ENCODE measurements at regions not wholly inside any gene's neighbourhood (a gene's known extent, or its start where the extent isn't known, plus 50 kb on each side); places are given as distances from the start of the nearest gene placed in this dataset.

DNA sequence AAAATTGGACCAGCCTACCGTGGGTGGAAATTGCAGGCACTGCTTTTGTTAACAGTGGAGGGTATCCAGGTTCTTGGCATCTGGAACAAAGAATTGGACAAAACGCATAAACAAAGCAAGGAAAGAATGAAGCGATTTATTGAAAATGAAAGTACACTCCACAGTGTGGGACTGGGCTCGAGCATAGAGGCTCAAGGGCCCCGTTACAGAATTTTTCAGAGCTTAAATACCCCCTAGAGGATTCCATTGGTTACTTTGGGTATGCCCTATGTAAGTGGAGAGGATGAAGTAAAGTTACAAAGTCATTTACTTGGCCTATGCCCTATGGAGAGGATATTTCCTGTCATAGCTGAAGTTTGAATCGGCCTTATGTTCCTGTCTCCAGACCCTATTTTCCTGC lies 85.3 kb downstream of the GLUD2 start:
- TF ChIP-seq POLR2A (IDR thresholded peaks at IDR 0.05) (no peak), EP300 (IDR thresholded peaks at IDR 0.05) (no peak)
- TF ChIP-seq, protein P1, sequence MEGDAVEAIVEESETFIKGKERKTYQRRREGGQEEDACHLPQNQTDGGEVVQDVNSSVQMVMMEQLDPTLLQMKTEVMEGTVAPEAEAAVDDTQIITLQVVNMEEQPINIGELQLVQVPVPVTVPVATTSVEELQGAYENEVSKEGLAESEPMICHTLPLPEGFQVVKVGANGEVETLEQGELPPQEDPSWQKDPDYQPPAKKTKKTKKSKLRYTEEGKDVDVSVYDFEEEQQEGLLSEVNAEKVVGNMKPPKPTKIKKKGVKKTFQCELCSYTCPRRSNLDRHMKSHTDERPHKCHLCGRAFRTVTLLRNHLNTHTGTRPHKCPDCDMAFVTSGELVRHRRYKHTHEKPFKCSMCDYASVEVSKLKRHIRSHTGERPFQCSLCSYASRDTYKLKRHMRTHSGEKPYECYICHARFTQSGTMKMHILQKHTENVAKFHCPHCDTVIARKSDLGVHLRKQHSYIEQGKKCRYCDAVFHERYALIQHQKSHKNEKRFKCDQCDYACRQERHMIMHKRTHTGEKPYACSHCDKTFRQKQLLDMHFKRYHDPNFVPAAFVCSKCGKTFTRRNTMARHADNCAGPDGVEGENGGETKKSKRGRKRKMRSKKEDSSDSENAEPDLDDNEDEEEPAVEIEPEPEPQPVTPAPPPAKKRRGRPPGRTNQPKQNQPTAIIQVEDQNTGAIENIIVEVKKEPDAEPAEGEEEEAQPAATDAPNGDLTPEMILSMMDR (IDR thresholded peaks at IDR 0.05) = no peak
